Keratinocyte (primary cell): ENCODE measurements at regions not wholly inside any gene's neighbourhood (a gene's known extent, or its start where the extent isn't known, plus 50 kb on each side); places are given as distances from the start of the nearest gene placed in this dataset.

ENCODE experiments used
- DNase-seq: peaks from one replicate; pipeline ENCODE4 v3.0.0-alpha.2; 2011; ENCODE audit warnings: low read depth, missing footprints, low spot score
- FAIRE-seq: peaks from 2 replicates; lab custom pipeline; 2011; peaks lifted over from hg19 to GRCh38; lab: Jason Lieb, UNC
- H2AFZ ChIP-seq: 2 replicates; pipeline ENCODE4 v1.6.0; 2012; ENCODE audit warnings: low read length, control low read depth, inconsistent platforms; ENCODE audit not compliant: control insufficient read depth
- H3K27ac ChIP-seq: 2 replicates; pipeline ENCODE4 v1.5.1; 2011; ENCODE audit warnings: low read length; ENCODE audit not compliant: control insufficient read depth, insufficient read depth
- H3K27me3 ChIP-seq: 3 replicates; pipeline ENCODE4 v1.6.0; 2011; ENCODE audit warnings: low read length; ENCODE audit not compliant: control insufficient read depth, insufficient read depth; ENCODE audit errors: extremely low read depth
- H3K36me3 ChIP-seq, 2 experiments: 2 replicates in 1 of 2; 3 replicates in 1 of 2; pipeline ENCODE4 v1.5.1; 2011; ENCODE audit warnings: low read length in 2 of 2, mild to moderate bottlenecking in 1 of 2; ENCODE audit not compliant: control insufficient read depth in 2 of 2, insufficient read depth in 2 of 2; ENCODE audit errors: extremely low read depth in 1 of 2
- H3K4me1 ChIP-seq: 3 replicates; pipeline ENCODE4 v1.5.1; 2011; ENCODE audit warnings: low read length; ENCODE audit not compliant: control insufficient read depth, insufficient read depth; ENCODE audit errors: extremely low read depth
- H3K4me2 ChIP-seq: 3 replicates; pipeline ENCODE4 v1.6.0; 2011; ENCODE audit warnings: low read depth, low read length; ENCODE audit not compliant: control insufficient read depth, insufficient read depth; ENCODE audit errors: extremely low read depth
- H3K4me3 ChIP-seq, 3 experiments: fragments of 200-600 bp in 1 of 3; sonication (generic) in 1 of 3; 2 replicates in 2 of 3; 3 replicates in 1 of 3; pipeline ENCODE4 v1.5.1; 2011 to 2016; ENCODE audit warnings: low read length in 3 of 3, mild to moderate bottlenecking in 3 of 3, control low read depth in 2 of 3, inconsistent platforms in 1 of 3, low read depth in 1 of 3, mixed read lengths in 1 of 3, mixed run types in 1 of 3, moderate library complexity in 1 of 3; ENCODE audit not compliant: control insufficient read depth in 2 of 3, insufficient read depth in 2 of 3; ENCODE audit errors: extremely low read depth in 1 of 3
- H3K79me2 ChIP-seq: 2 replicates; pipeline ENCODE4 v1.6.0; 2012; ENCODE audit warnings: low read length; ENCODE audit not compliant: control insufficient read depth, insufficient read depth
- H3K9ac ChIP-seq: 3 replicates; pipeline ENCODE4 v1.6.0; 2011; ENCODE audit warnings: low read length; ENCODE audit not compliant: control insufficient read depth, insufficient read depth; ENCODE audit errors: extremely low read depth
- H3K9me1 ChIP-seq: 3 replicates; pipeline ENCODE4 v1.6.0; 2011; ENCODE audit warnings: low read length; ENCODE audit not compliant: control insufficient read depth, insufficient read depth; ENCODE audit errors: extremely low read depth
- H3K9me3 ChIP-seq: 2 replicates; pipeline ENCODE4 v1.5.1; 2012; ENCODE audit warnings: low read depth, low read length; ENCODE audit not compliant: control insufficient read depth
- H4K20me1 ChIP-seq: 3 replicates; pipeline ENCODE4 v1.6.0; 2011; ENCODE audit warnings: low read length; ENCODE audit not compliant: control insufficient read depth, insufficient read depth; ENCODE audit errors: extremely low read depth
- EZH2 ChIP-seq: IDR thresholded peaks from one replicate; pipeline ENCODE4 v1.6.1; 2012; ENCODE audit warnings: inconsistent platforms, mild to moderate bottlenecking, low read length, moderate library complexity
- dilution Hi-C: fragments of 300-500 bp; cut with MboI; formaldehyde crosslinking; loops from one replicate; pipeline ENCODE4 v1.7.0; 2020; ENCODE audit warnings: low sequenced_read_pairs; ENCODE audit not compliant: extremely low pct_ligation_motif_present
- TF ChIP-seq, protein P1 (sequence below), 3 experiments: IDR thresholded peaks in 1 of 3; conservative IDR thresholded peaks in 1 of 3; optimal IDR thresholded peaks in 1 of 3; 2 replicates in 2 of 3; 3 replicates in 1 of 3; pipeline versions ENCODE3 to v1.5.1; 2011; ENCODE audit warnings: low read length in 3 of 3, mild to moderate bottlenecking in 3 of 3, moderate library complexity in 2 of 3, control low read depth in 1 of 3, inconsistent platforms in 1 of 3; ENCODE audit not compliant: insufficient read depth in 2 of 3; ENCODE audit errors: extremely low read depth in 1 of 3

- no peak overlapping the region for H3K4me3 ChIP-seq
- TF ChIP-seq EZH2: no peak
- TF ChIP-seq, protein P1, sequence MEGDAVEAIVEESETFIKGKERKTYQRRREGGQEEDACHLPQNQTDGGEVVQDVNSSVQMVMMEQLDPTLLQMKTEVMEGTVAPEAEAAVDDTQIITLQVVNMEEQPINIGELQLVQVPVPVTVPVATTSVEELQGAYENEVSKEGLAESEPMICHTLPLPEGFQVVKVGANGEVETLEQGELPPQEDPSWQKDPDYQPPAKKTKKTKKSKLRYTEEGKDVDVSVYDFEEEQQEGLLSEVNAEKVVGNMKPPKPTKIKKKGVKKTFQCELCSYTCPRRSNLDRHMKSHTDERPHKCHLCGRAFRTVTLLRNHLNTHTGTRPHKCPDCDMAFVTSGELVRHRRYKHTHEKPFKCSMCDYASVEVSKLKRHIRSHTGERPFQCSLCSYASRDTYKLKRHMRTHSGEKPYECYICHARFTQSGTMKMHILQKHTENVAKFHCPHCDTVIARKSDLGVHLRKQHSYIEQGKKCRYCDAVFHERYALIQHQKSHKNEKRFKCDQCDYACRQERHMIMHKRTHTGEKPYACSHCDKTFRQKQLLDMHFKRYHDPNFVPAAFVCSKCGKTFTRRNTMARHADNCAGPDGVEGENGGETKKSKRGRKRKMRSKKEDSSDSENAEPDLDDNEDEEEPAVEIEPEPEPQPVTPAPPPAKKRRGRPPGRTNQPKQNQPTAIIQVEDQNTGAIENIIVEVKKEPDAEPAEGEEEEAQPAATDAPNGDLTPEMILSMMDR (optimal IDR thresholded peaks at IDR 0.05 in 1 of 3, IDR thresholded peaks at IDR 0.05 in 1 of 3, conservative IDR thresholded peaks at IDR 0.05 in 1 of 3; ENCODE audit: extremely low read depth in 1 of 3, insufficient read depth in 2 of 3, low read length in 3 of 3): no peak
- no peak overlapping the region for H2AFZ ChIP-seq
- H3K9me1 ChIP-seq: no peaks in the 10 kb centered on the region
- DNase-seq (no peak), FAIRE-seq (no peak)
- no peaks in the 10 kb centered on the region for H3K9me3 ChIP-seq
- H3K36me3 ChIP-seq: no peaks in the 10 kb centered on the region
- H3K4me2 ChIP-seq: no peak overlapping the region
- no peak overlapping the region for H3K27ac ChIP-seq
- no peaks in the 10 kb centered on the region for H3K4me1 ChIP-seq
- dilution Hi-C loops: no loop called here
- no peaks in the 10 kb centered on the region for H3K79me2 ChIP-seq
- H3K9ac ChIP-seq: no peak overlapping the region
- no peaks in the 10 kb centered on the region for H4K20me1 ChIP-seq
- H3K27me3 ChIP-seq: no peaks in the 10 kb centered on the region
Observed at GRCh38 chr22:47826016-47826415, 1063.6 kb downstream of the TBC1D22A start.

- dilution Hi-C loops: no loop called here
- no peak overlapping the region for H2AFZ ChIP-seq
- no peak overlapping the region for H3K4me3 ChIP-seq
- no peak overlapping the region for H3K9ac ChIP-seq
- H3K27ac ChIP-seq: no peak overlapping the region
- H3K36me3 ChIP-seq: no peaks in the 10 kb centered on the region
- no peaks in the 10 kb centered on the region for H3K9me1 ChIP-seq
- no peak for TF ChIP-seq EZH2
- TF ChIP-seq, protein P1 (optimal IDR thresholded peaks at IDR 0.05 in 1 of 3, IDR thresholded peaks at IDR 0.05 in 1 of 3, conservative IDR thresholded peaks at IDR 0.05 in 1 of 3; ENCODE audit: extremely low read depth in 1 of 3, insufficient read depth in 2 of 3, low read length in 3 of 3): no peak
- no peak for DNase-seq
- no peaks in the 10 kb centered on the region for H3K9me3 ChIP-seq
- no peaks in the 10 kb centered on the region for H3K27me3 ChIP-seq
- no peak for FAIRE-seq
- H3K4me1 ChIP-seq: no peaks in the 10 kb centered on the region
- no peak overlapping the region for H3K4me2 ChIP-seq
- H4K20me1 ChIP-seq: no peaks in the 10 kb centered on the region
- no peaks in the 10 kb centered on the region for H3K79me2 ChIP-seq
Observed at GRCh38 chr22:47822422-47822821, 1060.0 kb downstream of the TBC1D22A start.
